HepG2 (cell line): ENCODE measurements at regions not wholly inside any gene's neighbourhood (a gene's known extent, or its start where the extent isn't known, plus 50 kb on each side); places are given as distances from the start of the nearest gene placed in this dataset.

Experiments
- ATAC-seq: fragments of 200-7000 bp; cut with Tn5 transposase; 3 replicates; pipeline ENCODE4 v1.9.1; 2020; ENCODE audit warnings: mild to moderate bottlenecking, moderate library complexity
- BruUV-seq: library from RNA; stranded (reverse); fragments of 400-500 nt; replicated peaks from 2 replicates; lab custom pipeline; 2021; lab: Mats Ljungman, UMichigan
- CTCF ChIA-PET: fragments of 300-600 bp; formaldehyde crosslinking; extraction: SDS; loops from one replicate; lab custom pipeline; 2021; ENCODE audit warnings: low total read pairs, inconsistent platforms, low intra/inter-chr PET ratio; lab: Yijun Ruan, JAX
- POLR2A ChIA-PET: fragments of 350-600 bp; sonication (Branson Sonifier 250); formaldehyde crosslinking; loops from one replicate; lab custom pipeline; 2020; ENCODE audit warnings: antibody characterized with exemption, inconsistent platforms; lab: Yijun Ruan, JAX
- DNase-seq: peaks from one replicate; pipeline ENCODE4 v3.0.0-alpha.2; 2015; ENCODE audit warnings: low spot score
- FAIRE-seq: peaks from 3 replicates; lab custom pipeline; 2011; peaks lifted over from hg19 to GRCh38; lab: Jason Lieb, UNC
- H2AFZ ChIP-seq: one replicate; pipeline ENCODE4 v1.6.1; 2011; ENCODE audit warnings: low read length, inconsistent platforms
- H3K27ac ChIP-seq: fragments of 300-600 bp; 3 replicates; pipeline ENCODE4 v1.8.0; 2011; ENCODE audit warnings: mixed run types, mild to moderate bottlenecking, mixed read lengths, low read length, inconsistent platforms; ENCODE audit not compliant: insufficient read depth; ENCODE audit errors: extremely low read length
- H3K27me3 ChIP-seq, 2 experiments: fragments of 200-600 bp in 1 of 2; 2 replicates in 1 of 2; 3 replicates in 1 of 2; pipeline versions ENCODE4 v1.6.0 to v1.8.0; 2011; ENCODE audit warnings: low read length in 2 of 2, mild to moderate bottlenecking in 2 of 2, moderate library complexity in 2 of 2, inconsistent platforms in 1 of 2; ENCODE audit not compliant: insufficient read depth in 2 of 2, control insufficient read depth in 1 of 2
- H3K36me3 ChIP-seq, 2 experiments: fragments of 200-600 bp in 1 of 2; replicated peaks in 1 of 2; 2 replicates in 1 of 2; 3 replicates in 1 of 2; pipeline versions ENCODE4 v1.5.1 to v1.8.0; 2011; ENCODE audit warnings: low read length in 2 of 2, inconsistent platforms in 1 of 2; ENCODE audit not compliant: insufficient read depth in 2 of 2, control insufficient read depth in 1 of 2
- H3K4me1 ChIP-seq: 2 replicates; pipeline ENCODE4 v1.5.1; 2012; ENCODE audit warnings: low read length, inconsistent platforms; ENCODE audit not compliant: insufficient read depth
- H3K4me2 ChIP-seq: 2 replicates; pipeline ENCODE4 v1.6.0; 2011; ENCODE audit warnings: low read depth, low read length, inconsistent platforms
- H3K4me3 ChIP-seq, 3 experiments: fragments of 200-600 bp in 1 of 3; sonication (generic), shearing (Covaris generic) in 1 of 3; replicated peaks in 1 of 3; 2 replicates each; pipeline ENCODE4 v1.5.1; 2011 to 2016; ENCODE audit warnings: low read length in 3 of 3, inconsistent platforms in 2 of 3, low read depth in 2 of 3, mild to moderate bottlenecking in 2 of 3, control low read depth in 1 of 3, mixed read lengths in 1 of 3; ENCODE audit not compliant: insufficient read depth in 1 of 3
- H3K79me2 ChIP-seq: one replicate; pipeline ENCODE4 v1.6.1; 2011; ENCODE audit warnings: low read length, inconsistent platforms; ENCODE audit not compliant: insufficient read depth
- H3K9ac ChIP-seq: 2 replicates; pipeline ENCODE4 v1.6.0; 2011; ENCODE audit warnings: mild to moderate bottlenecking, low read depth, low read length, inconsistent platforms; ENCODE audit not compliant: insufficient read depth
- H3K9me3 ChIP-seq: 2 replicates; pipeline ENCODE4 v1.5.1; 2012; ENCODE audit warnings: mild to moderate bottlenecking, low read length
- H4K20me1 ChIP-seq: 2 replicates; pipeline ENCODE4 v1.6.0; 2011; ENCODE audit warnings: inconsistent platforms, mild to moderate bottlenecking, low read length, moderate library complexity; ENCODE audit not compliant: insufficient read depth
- ARNT ChIP-seq: fragments of 450-650 bp; IDR thresholded peaks from 2 replicates; pipeline ENCODE4 v1.6.1; 2017
- FOSL2 ChIP-seq: sonication (generic); formaldehyde crosslinking; IDR thresholded peaks from 2 replicates; pipeline ENCODE4 v1.4.0; 2020; ENCODE audit warnings: missing genetic modification reagents
- FOXJ3 ChIP-seq: sonication (generic); formaldehyde crosslinking; IDR thresholded peaks from 2 replicates; pipeline ENCODE4 v1.4.0; 2020; ENCODE audit warnings: missing genetic modification reagents, mild to moderate bottlenecking, borderline replicate concordance
- PRDM15 ChIP-seq: sonication (generic); formaldehyde crosslinking; IDR thresholded peaks from 2 replicates; pipeline ENCODE4 v1.4.0; 2020; ENCODE audit warnings: missing genetic modification reagents
- RBM22 ChIP-seq: fragments of 200-400 bp; formaldehyde crosslinking; optimal IDR thresholded peaks from 2 replicates; pipeline ENCODE3; 2017; ENCODE audit warnings: mild to moderate bottlenecking, low read length, moderate library complexity
- USF2 ChIP-seq, 2 experiments: sonication (generic) in 1 of 2; formaldehyde crosslinking in 1 of 2; IDR thresholded peaks; 2 replicates each; pipeline versions ENCODE4 v1.5.1 to v1.6.1; 2011 to 2020; ENCODE audit warnings: borderline replicate concordance in 1 of 2, low read depth in 1 of 2, low read length in 1 of 2, mild to moderate bottlenecking in 1 of 2, missing genetic modification reagents in 1 of 2, moderate library complexity in 1 of 2
- ZBTB34 ChIP-seq: sonication (generic); formaldehyde crosslinking; IDR thresholded peaks from 2 replicates; pipeline ENCODE4 v1.8.0; 2022; ENCODE audit warnings: mild to moderate bottlenecking, missing genetic modification reagents
- ZKSCAN8 ChIP-seq: IDR thresholded peaks from 2 replicates; pipeline ENCODE4 v1.6.1; 2016; ENCODE audit warnings: borderline replicate concordance, missing genetic modification reagents, missing compliant biosample characterization
- ZSCAN30 ChIP-seq: sonication (generic); formaldehyde crosslinking; IDR thresholded peaks from 2 replicates; pipeline ENCODE4 v1.5.0; 2020; ENCODE audit warnings: mild to moderate bottlenecking, missing genetic modification reagents
- WGBS: methylation state at CpG from one replicate; pipeline ENCODE4 v1.1.6; 2017; ENCODE audit warnings: low lambda C conversion rate; 5-methylcytosine and 5-hydroxymethylcytosine counted together
- in situ Hi-C: cut with HindIII; loops from 2 replicates; pipeline ENCODE4 v1.10.0; 2017; ENCODE audit warnings: low pct_unique_long_range_greater_than_20kb; ENCODE audit not compliant: extremely low pct_ligation_motif_present
- intact Hi-C: fragments of 100-400 bp; cut with micrococcal nuclease; formaldehyde crosslinking; loops from one replicate; pipeline ENCODE4 v1.10.0; 2022; ENCODE audit not compliant: unreplicated experiment
- TF ChIP-seq, protein P1 (sequence below): sonication (generic); formaldehyde crosslinking; IDR thresholded peaks from 2 replicates; pipeline ENCODE4 v1.4.0; 2020; ENCODE audit warnings: missing genetic modification reagents

DNA sequence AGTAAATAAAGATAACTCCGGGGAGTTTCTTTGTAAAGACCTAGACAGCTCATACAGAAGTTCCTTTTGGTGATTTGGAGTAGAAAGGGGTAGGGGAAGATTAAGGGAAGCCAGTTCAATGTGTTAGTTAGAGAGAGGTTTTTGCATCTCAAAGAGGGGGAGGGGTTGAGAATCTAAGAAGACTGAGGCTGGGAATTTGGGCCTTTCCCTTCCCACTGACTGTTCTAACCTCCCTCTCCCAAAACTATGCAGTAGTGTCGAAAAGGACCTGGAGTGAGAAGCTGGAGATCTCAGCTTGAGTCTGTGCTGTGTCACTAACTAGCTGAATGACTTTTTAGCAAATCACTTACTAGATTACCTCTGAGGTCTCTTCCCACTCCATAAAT lies 55.7 kb upstream of the CCDC160 start (continued):
- TF ChIP-seq ZBTB34 = no peak
- no peak for TF ChIP-seq ZKSCAN8
- no peak for TF ChIP-seq RBM22
- no peak for TF ChIP-seq ZSCAN30 (CRISPR knock-in tag)

DNA sequence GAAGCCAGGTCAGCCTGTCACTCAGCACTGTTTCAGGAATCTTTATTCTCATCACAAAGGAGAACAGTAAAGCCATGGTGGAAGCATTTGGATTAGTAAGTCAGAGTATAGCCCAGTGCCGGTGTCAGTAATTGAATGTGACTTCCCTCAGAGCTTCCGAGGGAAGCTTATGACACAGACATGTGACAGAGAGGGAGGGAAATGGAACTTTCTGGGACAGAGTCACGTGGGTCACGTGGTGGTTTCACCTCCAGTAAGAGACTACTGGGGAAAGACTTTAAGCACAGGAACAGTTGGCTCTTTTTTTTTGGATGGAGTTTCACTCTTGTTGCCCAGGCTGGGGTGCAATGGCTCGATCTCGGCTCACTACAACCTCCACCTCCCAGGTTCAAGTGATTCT lies 53.3 kb upstream of the CCDC160 start:
- H3K4me1 ChIP-seq = no peaks in the 10 kb centered on the region
- H3K9me3 ChIP-seq = no peaks in the 10 kb centered on the region
- no TSS peak for BruUV-seq
- CTCF ChIA-PET = no interaction called here
- no peak for DNase-seq
- no peak overlapping the region for H3K4me3 ChIP-seq
- no peaks in the 10 kb centered on the region for H3K79me2 ChIP-seq
- no peaks in the 10 kb centered on the region for H4K20me1 ChIP-seq
- POLR2A ChIA-PET = no interaction called here
- H3K36me3 ChIP-seq = no peaks in the 10 kb centered on the region
- H3K9ac ChIP-seq = no peak overlapping the region
- no peak for ATAC-seq
- no peak overlapping the region for H3K4me2 ChIP-seq
- 64% methylated on average over 3 of the region's 6 CpGs for WGBS
- in situ Hi-C loops (no loop called here), intact Hi-C loops (no loop called here)
- TF ChIP-seq ARNT (no peak), ZBTB34 (no peak), USF2 (IDR thresholded peaks at IDR 0.05; ENCODE audit: low read depth, low read length) (peak; percentile 29; the same call in 1 of the 2 replicates), USF2 (CRISPR knock-in tag; IDR thresholded peaks at IDR 0.05; ENCODE audit: borderline replicate concordance) (no peak), FOSL2 (no peak), FOXJ3 (CRISPR knock-in tag) (no peak), PRDM15 (no peak)
- TF ChIP-seq, protein P1, sequence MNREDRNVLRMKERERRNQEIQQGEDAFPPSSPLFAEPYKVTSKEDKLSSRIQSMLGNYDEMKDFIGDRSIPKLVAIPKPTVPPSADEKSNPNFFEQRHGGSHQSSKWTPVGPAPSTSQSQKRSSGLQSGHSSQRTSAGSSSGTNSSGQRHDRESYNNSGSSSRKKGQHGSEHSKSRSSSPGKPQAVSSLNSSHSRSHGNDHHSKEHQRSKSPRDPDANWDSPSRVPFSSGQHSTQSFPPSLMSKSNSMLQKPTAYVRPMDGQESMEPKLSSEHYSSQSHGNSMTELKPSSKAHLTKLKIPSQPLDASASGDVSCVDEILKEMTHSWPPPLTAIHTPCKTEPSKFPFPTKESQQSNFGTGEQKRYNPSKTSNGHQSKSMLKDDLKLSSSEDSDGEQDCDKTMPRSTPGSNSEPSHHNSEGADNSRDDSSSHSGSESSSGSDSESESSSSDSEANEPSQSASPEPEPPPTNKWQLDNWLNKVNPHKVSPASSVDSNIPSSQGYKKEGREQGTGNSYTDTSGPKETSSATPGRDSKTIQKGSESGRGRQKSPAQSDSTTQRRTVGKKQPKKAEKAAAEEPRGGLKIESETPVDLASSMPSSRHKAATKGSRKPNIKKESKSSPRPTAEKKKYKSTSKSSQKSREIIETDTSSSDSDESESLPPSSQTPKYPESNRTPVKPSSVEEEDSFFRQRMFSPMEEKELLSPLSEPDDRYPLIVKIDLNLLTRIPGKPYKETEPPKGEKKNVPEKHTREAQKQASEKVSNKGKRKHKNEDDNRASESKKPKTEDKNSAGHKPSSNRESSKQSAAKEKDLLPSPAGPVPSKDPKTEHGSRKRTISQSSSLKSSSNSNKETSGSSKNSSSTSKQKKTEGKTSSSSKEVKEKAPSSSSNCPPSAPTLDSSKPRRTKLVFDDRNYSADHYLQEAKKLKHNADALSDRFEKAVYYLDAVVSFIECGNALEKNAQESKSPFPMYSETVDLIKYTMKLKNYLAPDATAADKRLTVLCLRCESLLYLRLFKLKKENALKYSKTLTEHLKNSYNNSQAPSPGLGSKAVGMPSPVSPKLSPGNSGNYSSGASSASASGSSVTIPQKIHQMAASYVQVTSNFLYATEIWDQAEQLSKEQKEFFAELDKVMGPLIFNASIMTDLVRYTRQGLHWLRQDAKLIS (CRISPR knock-in tag) = no peak
- no peak overlapping the region for H2AFZ ChIP-seq
- H3K27me3 ChIP-seq = no peaks in the 10 kb centered on the region
- FAIRE-seq = no peak
- H3K27ac ChIP-seq = no peak overlapping the region
